ENCODE measurements at regions not wholly inside any gene's neighbourhood (a gene's known extent, or its start where the extent isn't known, plus 50 kb on each side); places are given as distances from the start of the nearest gene placed in this dataset.

- TF ChIP-seq CTCF (conservative IDR thresholded peaks at IDR 0.05; ENCODE audit: low read depth, low read length) = no peak
- TF ChIP-seq EZH2 (IDR thresholded peaks at IDR 0.05; ENCODE audit: borderline replicate concordance, low read depth, low read length, poor library complexity, severe bottlenecking) = no peak
- Histone ChIP-seq H3K27ac (ENCODE audit: low read depth, low read length, poor library complexity, severe bottlenecking) (no peak overlapping the region), H3K4me3 (ENCODE audit: low read depth, low read length, poor library complexity, severe bottlenecking) (no peak overlapping the region), H3K27me3 (replicated peaks; ENCODE audit: insufficient read depth, low read depth, low read length, poor library complexity) (no peaks in the 10 kb centered on the region), H3K4me1 (ENCODE audit: insufficient read depth, low read length, poor library complexity, severe bottlenecking) (peaks cover 6% of the 10 kb centered on the region), H3K36me3 (ENCODE audit: insufficient read depth, low read length, poor library complexity, severe bottlenecking) (no peaks in the 10 kb centered on the region), H3K9me3 (ENCODE audit: low read depth, low read length, poor library complexity, severe bottlenecking) (no peaks in the 10 kb centered on the region)
- intact Hi-C loops (cut with micrococcal nuclease; ENCODE audit: unreplicated experiment) = no loop called here
- CTCF ChIA-PET = no interaction called here
- BruUV-seq (replicated peaks) = no TSS peak
- POLR2A ChIA-PET (ENCODE audit: low non-redundant PET) = no interaction called here
- peak; percentile 44 for DNase-seq (ENCODE audit: low spot score)
Observed at GRCh38 chr2:65778137-65778536, 345.7 kb upstream of the SPRED2 start.

- peak overlapping the region; percentile 5 for H3K27ac ChIP-seq (ENCODE audit: low read depth, low read length, poor library complexity, severe bottlenecking)
- no peaks in the 10 kb centered on the region for H3K9me3 ChIP-seq (ENCODE audit: low read depth, low read length, poor library complexity, severe bottlenecking)
- H3K4me1 ChIP-seq (ENCODE audit: insufficient read depth, low read length, poor library complexity, severe bottlenecking) = peaks cover 6% of the 10 kb centered on the region
- CTCF ChIA-PET = no interaction called here
- intact Hi-C loops (cut with micrococcal nuclease; ENCODE audit: unreplicated experiment) = no loop called here
- DNase-seq (ENCODE audit: low spot score) = no peak
- BruUV-seq (replicated peaks) = no TSS peak
- H3K36me3 ChIP-seq (ENCODE audit: insufficient read depth, low read length, poor library complexity, severe bottlenecking) = no peaks in the 10 kb centered on the region
- POLR2A ChIA-PET (ENCODE audit: low non-redundant PET) = no interaction called here
- TF ChIP-seq CTCF (conservative IDR thresholded peaks at IDR 0.05; ENCODE audit: low read depth, low read length) = peak; percentile 32; the same call in 1 of the 2 replicates
- no peak for TF ChIP-seq EZH2 (IDR thresholded peaks at IDR 0.05; ENCODE audit: borderline replicate concordance, low read depth, low read length, poor library complexity, severe bottlenecking)
- H3K27me3 ChIP-seq (replicated peaks; ENCODE audit: insufficient read depth, low read depth, low read length, poor library complexity) = no peaks in the 10 kb centered on the region
- H3K4me3 ChIP-seq (ENCODE audit: low read depth, low read length, poor library complexity, severe bottlenecking) = no peak overlapping the region
Observed at GRCh38 chr2:65775839-65776238, 343.4 kb upstream of the SPRED2 start.

DNA sequence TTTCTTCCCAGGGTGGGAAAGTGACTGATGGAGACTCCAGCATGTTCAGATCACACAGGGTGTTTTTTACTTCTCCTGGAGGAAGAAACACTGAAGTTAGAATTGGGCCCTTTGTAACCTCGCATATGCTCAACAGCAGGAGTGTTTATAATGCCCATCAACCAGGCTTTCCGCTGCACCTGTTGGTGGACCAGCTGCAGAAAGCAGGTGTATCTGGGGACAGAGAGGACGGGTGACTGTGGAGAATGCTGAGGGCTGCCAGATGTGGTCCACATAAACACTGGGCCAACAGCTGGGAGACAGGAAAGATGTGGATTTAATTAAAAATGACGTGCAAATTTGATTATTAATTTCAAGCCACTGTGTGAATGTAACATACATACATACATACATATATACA lies 335.5 kb upstream of the SPRED2 start:
- POLR2A ChIA-PET (ENCODE audit: low non-redundant PET) = no interaction called here

More for the DNA sequence above, 335.5 kb upstream of the SPRED2 start:
- Histone ChIP-seq H3K9me3 (ENCODE audit: low read depth, low read length, poor library complexity, severe bottlenecking) (peaks cover 5% of the 10 kb centered on the region), H3K27ac (ENCODE audit: low read depth, low read length, poor library complexity, severe bottlenecking) (no peak overlapping the region), H3K4me3 (ENCODE audit: low read depth, low read length, poor library complexity, severe bottlenecking) (no peak overlapping the region), H3K36me3 (ENCODE audit: insufficient read depth, low read length, poor library complexity, severe bottlenecking) (no peaks in the 10 kb centered on the region), H3K4me1 (ENCODE audit: insufficient read depth, low read length, poor library complexity, severe bottlenecking) (peaks cover 19% of the 10 kb centered on the region), H3K27me3 (replicated peaks; ENCODE audit: insufficient read depth, low read depth, low read length, poor library complexity) (no peaks in the 10 kb centered on the region)
- DNase-seq (ENCODE audit: low spot score) = no peak
- BruUV-seq (replicated peaks) = no TSS peak
- CTCF ChIA-PET = no interaction called here
- TF ChIP-seq CTCF (conservative IDR thresholded peaks at IDR 0.05; ENCODE audit: low read depth, low read length) (no peak), EZH2 (IDR thresholded peaks at IDR 0.05; ENCODE audit: borderline replicate concordance, low read depth, low read length, poor library complexity, severe bottlenecking) (no peak)
- intact Hi-C loops (cut with micrococcal nuclease; ENCODE audit: unreplicated experiment) = no loop called here
